OCI-LY7 (cell line): ENCODE measurements at regions not wholly inside any gene's neighbourhood (a gene's known extent, or its start where the extent isn't known, plus 50 kb on each side); places are given as distances from the start of the nearest gene placed in this dataset.

Experiments used
- BruUV-seq: library from RNA; stranded (reverse); fragments of 400-500 nt; replicated peaks from 2 replicates; lab custom pipeline; 2021; lab: Mats Ljungman, UMichigan
- CTCF ChIA-PET: fragments of 300-600 bp; sonication (Branson Sonifier 250); formaldehyde crosslinking; loops from one replicate; lab custom pipeline; 2022; ENCODE audit warnings: antibody characterized with exemption; ENCODE audit not compliant: unreplicated experiment; lab: Charles Lee
- POLR2A ChIA-PET: fragments of 300-600 bp; sonication (Branson Sonifier 250); formaldehyde crosslinking; loops from one replicate; lab custom pipeline; 2022; ENCODE audit warnings: antibody characterized with exemption; lab: Charles Lee
- DNase-seq: peaks from one replicate; pipeline ENCODE4 v3.0.0-alpha.2; 2015; ENCODE audit warnings: low spot score
- H2AFZ ChIP-seq: fragments of 200-600 bp; sonication (generic), shearing (Covaris generic); 2 replicates; pipeline ENCODE4 v1.6.1; 2014; ENCODE audit warnings: mild to moderate bottlenecking, antibody characterized with exemption, low read length, moderate library complexity
- H3K27ac ChIP-seq: fragments of 200-600 bp; sonication (generic); 2 replicates; pipeline ENCODE4 v1.5.1; 2014; ENCODE audit warnings: mixed run types, low read depth, mild to moderate bottlenecking, moderate library complexity, low read length, inconsistent platforms; ENCODE audit not compliant: poor library complexity, severe bottlenecking
- H3K36me3 ChIP-seq: fragments of 200-600 bp; sonication (generic); 2 replicates; pipeline ENCODE4 v1.6.1; 2014; ENCODE audit warnings: mild to moderate bottlenecking, antibody characterized with exemption, low read length, moderate library complexity, mixed read lengths; ENCODE audit not compliant: insufficient read depth
- H3K4me1 ChIP-seq: fragments of 200-600 bp; sonication (generic); 2 replicates; pipeline ENCODE4 v1.5.1; 2014; ENCODE audit warnings: mild to moderate bottlenecking, low read length; ENCODE audit not compliant: insufficient read depth, poor library complexity, severe bottlenecking
- H3K4me2 ChIP-seq: fragments of 200-600 bp; sonication (generic); 2 replicates; pipeline ENCODE4 v1.6.1; 2014; ENCODE audit warnings: mild to moderate bottlenecking, low read length
- H3K4me3 ChIP-seq: fragments of 200-600 bp; sonication (generic); 2 replicates; pipeline ENCODE4 v1.5.1; 2014; ENCODE audit warnings: mild to moderate bottlenecking, low read depth, low read length; ENCODE audit not compliant: poor library complexity, severe bottlenecking
- H3K79me2 ChIP-seq: fragments of 200-600 bp; sonication (generic); 2 replicates; pipeline ENCODE4 v1.6.1; 2016; ENCODE audit warnings: low read depth, mild to moderate bottlenecking, low read length, moderate library complexity, mixed read lengths; ENCODE audit not compliant: insufficient read depth
- H3K9me2 ChIP-seq: fragments of 200-600 bp; sonication (generic); 2 replicates; pipeline ENCODE4 v1.6.1; 2016; ENCODE audit warnings: mild to moderate bottlenecking, low read length, mixed read lengths; ENCODE audit not compliant: insufficient read depth
- H3K9me3 ChIP-seq: fragments of 200-600 bp; sonication (generic); 2 replicates; pipeline ENCODE4 v1.6.1; 2014; ENCODE audit warnings: mild to moderate bottlenecking, mixed run types, low read length, mixed read lengths
- H4K20me1 ChIP-seq: fragments of 200-600 bp; sonication (generic); 2 replicates; pipeline ENCODE4 v1.6.1; 2014; ENCODE audit warnings: mild to moderate bottlenecking, antibody characterized with exemption, low read length, moderate library complexity, mixed read lengths; ENCODE audit not compliant: insufficient read depth
- CTCF ChIP-seq: fragments of 200-600 bp; sonication (generic); conservative IDR thresholded peaks from 2 replicates; pipeline ENCODE4 v1.5.1; 2014; ENCODE audit warnings: mild to moderate bottlenecking, antibody characterized with exemption, low read length, moderate library complexity, mixed read lengths
- EZH2phosphoT487 ChIP-seq: fragments of 200-600 bp; sonication (generic); IDR thresholded peaks from 2 replicates; pipeline ENCODE4 v1.6.1; 2018; ENCODE audit warnings: low read depth, borderline replicate concordance, mild to moderate bottlenecking, mixed run types, antibody characterized with exemption, low read length, moderate library complexity, mixed read lengths
- intact Hi-C: fragments of 100-400 bp; cut with micrococcal nuclease; formaldehyde crosslinking; loops from one replicate; pipeline ENCODE4 v1.10.0; 2022; ENCODE audit not compliant: unreplicated experiment

DNA sequence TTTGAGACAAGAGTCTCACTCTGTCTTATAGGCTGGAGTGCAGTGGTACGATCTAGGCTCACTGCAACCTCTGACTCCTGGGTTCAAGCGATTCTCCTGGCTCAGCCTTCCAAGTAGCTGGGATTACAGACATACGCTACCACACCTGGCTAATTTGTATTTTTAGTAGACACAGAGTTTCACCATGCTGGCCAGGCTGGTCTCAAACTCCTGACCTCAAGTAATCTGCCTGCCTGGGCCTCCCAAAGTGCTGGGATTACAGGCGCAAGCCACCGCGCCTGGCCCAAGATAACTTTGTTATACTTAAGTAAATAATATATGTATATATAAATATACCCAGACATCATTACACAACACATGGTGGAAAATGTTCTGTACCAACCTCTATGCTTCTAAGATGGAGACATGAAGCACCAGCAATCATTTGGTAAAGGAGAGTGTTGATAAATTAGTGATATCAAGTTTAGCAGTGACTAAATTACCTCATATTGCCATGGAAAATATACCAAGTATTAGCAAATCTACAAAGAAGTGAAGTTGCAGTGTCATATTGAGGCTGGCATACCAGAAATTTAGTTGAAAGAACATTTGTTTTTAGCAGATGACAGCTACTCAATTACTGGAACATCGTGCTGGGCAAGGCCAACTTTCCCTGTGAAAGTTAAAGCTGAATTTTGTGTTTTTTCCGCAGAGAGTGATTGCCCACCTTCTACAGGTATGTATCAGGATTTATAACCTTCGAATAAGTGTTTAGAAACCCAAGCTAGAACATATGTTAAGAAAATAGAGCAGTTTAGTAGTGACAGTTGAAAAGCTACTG is 177.7 kb downstream of the MYCN start:
- intact Hi-C loops, result no loop called here
- POLR2A ChIA-PET, result no interaction called here

DNA sequence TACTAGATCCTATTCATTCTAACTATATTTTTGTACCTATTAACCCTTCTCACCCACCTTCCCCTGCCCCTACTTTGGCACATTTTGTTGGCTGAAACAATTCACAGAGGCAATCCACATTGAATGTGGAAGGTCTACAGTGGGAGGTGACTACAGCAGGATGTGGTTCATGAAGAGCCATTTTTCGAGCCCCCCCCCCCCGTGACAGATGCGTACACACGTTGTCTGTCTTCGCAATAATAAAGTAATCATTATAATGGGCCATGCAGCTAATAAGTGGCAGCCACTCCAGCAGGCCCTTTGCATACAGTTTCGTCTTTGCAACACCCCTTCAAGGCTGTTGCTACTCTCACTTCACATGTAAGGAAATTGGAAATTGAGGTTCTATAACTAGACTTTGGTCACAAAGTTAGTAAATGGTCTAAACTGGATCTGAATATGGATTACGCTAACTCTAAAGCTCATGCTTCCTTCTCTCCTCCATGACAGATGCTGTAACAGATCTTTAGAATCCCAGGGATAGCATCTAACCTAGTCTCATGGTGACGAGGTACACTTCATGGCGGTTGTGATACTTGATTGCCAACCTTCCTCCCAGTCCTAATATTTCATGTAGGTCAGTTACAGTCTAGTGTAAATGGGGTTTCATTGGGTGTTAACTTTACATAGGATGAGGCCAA is 176.8 kb downstream of the MYCN start:
- Histone ChIP-seq H2AFZ (no peak overlapping the region), H3K79me2 (no peaks in the 10 kb centered on the region), H3K4me2 (no peak overlapping the region), H3K9me3 (no peaks in the 10 kb centered on the region), H3K9me2 (no peaks in the 10 kb centered on the region), H3K4me3 (no peak overlapping the region), H3K27ac (no peak overlapping the region), H3K36me3 (no peaks in the 10 kb centered on the region), H3K4me1 (no peaks in the 10 kb centered on the region), H4K20me1 (no peaks in the 10 kb centered on the region)
- ChIA-PET CTCF (no interaction called here), POLR2A (no interaction called here)
- intact Hi-C loops, result no loop called here
- BruUV-seq, result no TSS peak
- no peak for TF ChIP-seq EZH2phosphoT487
- TF ChIP-seq CTCF, result no peak
- no peak for DNase-seq

More for the DNA sequence above, 177.7 kb downstream of the MYCN start:
- Histone ChIP-seq H4K20me1 (no peaks in the 10 kb centered on the region), H3K36me3 (no peaks in the 10 kb centered on the region), H3K9me3 (no peaks in the 10 kb centered on the region), H3K4me1 (no peaks in the 10 kb centered on the region), H3K4me2 (no peak overlapping the region), H3K4me3 (no peak overlapping the region), H3K9me2 (no peaks in the 10 kb centered on the region), H3K27ac (no peak overlapping the region), H3K79me2 (no peaks in the 10 kb centered on the region), H2AFZ (no peak overlapping the region)
- TF ChIP-seq CTCF, result no peak
- no peak for TF ChIP-seq EZH2phosphoT487
- no TSS peak for BruUV-seq
- CTCF ChIA-PET, result no interaction called here
- DNase-seq, result no peak
